PC-3 (cell line): ENCODE measurements at regions not wholly inside any gene's neighbourhood (a gene's known extent, or its start where the extent isn't known, plus 50 kb on each side); places are given as distances from the start of the nearest gene placed in this dataset.

Experiments used
- EZH2 ChIP-seq: fragments of 300-600 bp; sonication (generic); IDR thresholded peaks from one replicate; pipeline ENCODE4 v1.6.1; 2017; ENCODE audit warnings: antibody characterized with exemption, mild to moderate bottlenecking, low read length; ENCODE audit not compliant: unreplicated experiment
- TF ChIP-seq, protein P1 (sequence below): fragments of 300-600 bp; sonication (generic); conservative IDR thresholded peaks from 2 replicates; pipeline ENCODE4 v1.5.1; 2017; ENCODE audit warnings: antibody characterized with exemption, low read depth, mild to moderate bottlenecking, low read length

DNA sequence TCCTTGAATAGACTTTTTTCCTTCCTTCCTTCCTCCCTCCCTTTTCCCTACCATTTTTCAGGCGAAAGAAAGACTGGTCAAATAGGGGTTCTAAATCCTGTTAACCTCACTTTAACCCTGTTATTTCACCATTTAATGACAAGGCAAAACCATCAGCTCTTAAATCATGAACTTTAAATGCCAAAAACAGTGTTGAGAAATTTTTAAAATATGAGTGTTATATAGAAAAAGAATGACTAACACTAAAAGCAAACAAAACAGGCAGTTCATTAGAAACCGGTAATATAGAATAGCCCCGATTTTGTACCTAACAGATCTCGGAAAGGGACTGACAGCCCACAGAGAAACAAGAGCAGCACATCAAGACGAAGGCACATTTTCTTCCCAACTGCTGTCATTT lies 57.4 kb upstream of the CEP85L start:
- TF ChIP-seq EZH2 = no peak
- TF ChIP-seq, protein P1, sequence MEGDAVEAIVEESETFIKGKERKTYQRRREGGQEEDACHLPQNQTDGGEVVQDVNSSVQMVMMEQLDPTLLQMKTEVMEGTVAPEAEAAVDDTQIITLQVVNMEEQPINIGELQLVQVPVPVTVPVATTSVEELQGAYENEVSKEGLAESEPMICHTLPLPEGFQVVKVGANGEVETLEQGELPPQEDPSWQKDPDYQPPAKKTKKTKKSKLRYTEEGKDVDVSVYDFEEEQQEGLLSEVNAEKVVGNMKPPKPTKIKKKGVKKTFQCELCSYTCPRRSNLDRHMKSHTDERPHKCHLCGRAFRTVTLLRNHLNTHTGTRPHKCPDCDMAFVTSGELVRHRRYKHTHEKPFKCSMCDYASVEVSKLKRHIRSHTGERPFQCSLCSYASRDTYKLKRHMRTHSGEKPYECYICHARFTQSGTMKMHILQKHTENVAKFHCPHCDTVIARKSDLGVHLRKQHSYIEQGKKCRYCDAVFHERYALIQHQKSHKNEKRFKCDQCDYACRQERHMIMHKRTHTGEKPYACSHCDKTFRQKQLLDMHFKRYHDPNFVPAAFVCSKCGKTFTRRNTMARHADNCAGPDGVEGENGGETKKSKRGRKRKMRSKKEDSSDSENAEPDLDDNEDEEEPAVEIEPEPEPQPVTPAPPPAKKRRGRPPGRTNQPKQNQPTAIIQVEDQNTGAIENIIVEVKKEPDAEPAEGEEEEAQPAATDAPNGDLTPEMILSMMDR = no peak
